ENCODE measurements at regions not wholly inside any gene's neighbourhood (a gene's known extent, or its start where the extent isn't known, plus 50 kb on each side); places are given as distances from the start of the nearest gene placed in this dataset.

GRCh38 chr1:88453295-88453694 lies 230.8 kb upstream of the PKN2 start:
- H4K20me1 ChIP-seq (ENCODE audit: control insufficient read depth, insufficient read depth): no peaks in the 10 kb centered on the region
- H3K9ac ChIP-seq (ENCODE audit: control insufficient read depth, insufficient read depth, low read length): no peak overlapping the region
- H2AFZ ChIP-seq (ENCODE audit: control insufficient read depth, low read depth, low read length): no peak overlapping the region
- TF ChIP-seq TAF1 (IDR thresholded peaks at IDR 0.05; ENCODE audit: borderline replicate concordance, low read depth, low read length): no peak
- no peak for TF ChIP-seq ATF7 (IDR thresholded peaks at IDR 0.05; ENCODE audit: low read depth)
- no peak for TF ChIP-seq RAD51 (IDR thresholded peaks at IDR 0.05)
- TF ChIP-seq, protein P1, sequence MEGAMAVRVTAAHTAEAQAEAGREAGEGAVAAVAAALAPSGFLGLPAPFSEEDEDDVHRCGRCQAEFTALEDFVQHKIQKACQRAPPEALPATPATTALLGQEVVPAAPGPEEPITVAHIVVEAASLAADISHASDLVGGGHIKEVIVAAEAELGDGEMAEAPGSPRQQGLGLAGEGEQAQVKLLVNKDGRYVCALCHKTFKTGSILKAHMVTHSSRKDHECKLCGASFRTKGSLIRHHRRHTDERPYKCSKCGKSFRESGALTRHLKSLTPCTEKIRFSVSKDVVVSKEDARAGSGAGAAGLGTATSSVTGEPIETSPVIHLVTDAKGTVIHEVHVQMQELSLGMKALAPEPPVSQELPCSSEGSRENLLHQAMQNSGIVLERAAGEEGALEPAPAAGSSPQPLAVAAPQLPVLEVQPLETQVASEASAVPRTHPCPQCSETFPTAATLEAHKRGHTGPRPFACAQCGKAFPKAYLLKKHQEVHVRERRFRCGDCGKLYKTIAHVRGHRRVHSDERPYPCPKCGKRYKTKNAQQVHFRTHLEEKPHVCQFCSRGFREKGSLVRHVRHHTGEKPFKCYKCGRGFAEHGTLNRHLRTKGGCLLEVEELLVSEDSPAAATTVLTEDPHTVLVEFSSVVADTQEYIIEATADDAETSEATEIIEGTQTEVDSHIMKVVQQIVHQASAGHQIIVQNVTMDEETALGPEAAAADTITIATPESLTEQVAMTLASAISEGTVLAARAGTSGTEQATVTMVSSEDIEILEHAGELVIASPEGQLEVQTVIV (IDR thresholded peaks at IDR 0.05; ENCODE audit: borderline replicate concordance, partially characterized antibody): no peak
- TF ChIP-seq, protein P2, sequence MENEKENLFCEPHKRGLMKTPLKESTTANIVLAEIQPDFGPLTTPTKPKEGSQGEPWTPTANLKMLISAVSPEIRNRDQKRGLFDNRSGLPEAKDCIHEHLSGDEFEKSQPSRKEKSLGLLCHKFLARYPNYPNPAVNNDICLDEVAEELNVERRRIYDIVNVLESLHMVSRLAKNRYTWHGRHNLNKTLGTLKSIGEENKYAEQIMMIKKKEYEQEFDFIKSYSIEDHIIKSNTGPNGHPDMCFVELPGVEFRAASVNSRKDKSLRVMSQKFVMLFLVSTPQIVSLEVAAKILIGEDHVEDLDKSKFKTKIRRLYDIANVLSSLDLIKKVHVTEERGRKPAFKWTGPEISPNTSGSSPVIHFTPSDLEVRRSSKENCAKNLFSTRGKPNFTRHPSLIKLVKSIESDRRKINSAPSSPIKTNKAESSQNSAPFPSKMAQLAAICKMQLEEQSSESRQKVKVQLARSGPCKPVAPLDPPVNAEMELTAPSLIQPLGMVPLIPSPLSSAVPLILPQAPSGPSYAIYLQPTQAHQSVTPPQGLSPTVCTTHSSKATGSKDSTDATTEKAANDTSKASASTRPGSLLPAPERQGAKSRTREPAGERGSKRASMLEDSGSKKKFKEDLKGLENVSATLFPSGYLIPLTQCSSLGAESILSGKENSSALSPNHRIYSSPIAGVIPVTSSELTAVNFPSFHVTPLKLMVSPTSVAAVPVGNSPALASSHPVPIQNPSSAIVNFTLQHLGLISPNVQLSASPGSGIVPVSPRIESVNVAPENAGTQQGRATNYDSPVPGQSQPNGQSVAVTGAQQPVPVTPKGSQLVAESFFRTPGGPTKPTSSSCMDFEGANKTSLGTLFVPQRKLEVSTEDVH (IDR thresholded peaks at IDR 0.05; ENCODE audit: low read depth, partially characterized antibody): no peak
- TF ChIP-seq IRF5 (IDR thresholded peaks at IDR 0.05; ENCODE audit: borderline replicate concordance): no peak
- TF ChIP-seq SIN3A (IDR thresholded peaks at IDR 0.05; ENCODE audit: low read depth, low read length): no peak
- TF ChIP-seq CBFB (IDR thresholded peaks at IDR 0.05; ENCODE audit: low read depth): no peak
- TF ChIP-seq TCF3 (IDR thresholded peaks at IDR 0.05; ENCODE audit: borderline replicate concordance, insufficient read depth, low read depth, low read length): no peak
- TF ChIP-seq HSF1 (IDR thresholded peaks at IDR 0.05; ENCODE audit: low read depth, low read length): no peak
- no peak for TF ChIP-seq ZNF384 (IDR thresholded peaks at IDR 0.05; ENCODE audit: borderline replicate concordance, low read depth, low read length)
- no peak for TF ChIP-seq HDAC6 (IDR thresholded peaks at IDR 0.05; ENCODE audit: unreplicated experiment)
- TF ChIP-seq POU2F2 (IDR thresholded peaks at IDR 0.05; ENCODE audit: borderline replicate concordance, low read depth, low read length): no peak
- H3K4me2 ChIP-seq (ENCODE audit: control insufficient read depth, insufficient read depth): no peak overlapping the region
- H3K4me1 ChIP-seq (ENCODE audit: control insufficient read depth, insufficient read depth, low read length): no peaks in the 10 kb centered on the region
- CTCF ChIA-PET: no interaction called here
- no peak overlapping the region for H3K4me3 ChIP-seq
- intact Hi-C loops (cut with micrococcal nuclease; ENCODE audit: unreplicated experiment): no loop called here
- no peaks in the 10 kb centered on the region for H3K9me3 ChIP-seq (replicated peaks; ENCODE audit: control insufficient read depth, insufficient read depth, low read length)
- H3K27me3 ChIP-seq (replicated peaks in 1 of 2; ENCODE audit: control insufficient read depth in 2 of 2, insufficient read depth in 2 of 2, low read length in 1 of 2): no peaks in the 10 kb centered on the region
- 22% methylated on average over 7 of the region's 7 CpGs for WGBS (ENCODE audit: insufficient coverage, insufficient replicate concordance, low lambda C conversion rate, missing lambda C conversion rate)
- no peak overlapping the region for H3K27ac ChIP-seq (ENCODE audit: control insufficient read depth, insufficient read depth)
- SMC1A ChIA-PET (ENCODE audit: uncharacterized antibody, unreplicated experiment): no interaction called here
- in situ Hi-C loops (cut with MboI): no loop called here
- BruUV-seq (replicated peaks): no TSS peak
- POLR2A ChIA-PET: no interaction called here
- RAD21 ChIA-PET (ENCODE audit: unreplicated experiment): no interaction called here
- DNase-seq (ENCODE audit: low read depth, low spot score): no peak
- H3K79me2 ChIP-seq (ENCODE audit: control insufficient read depth, insufficient read depth, low read length): no peaks in the 10 kb centered on the region
- ATAC-seq: no peak
- H3K36me3 ChIP-seq (ENCODE audit: control insufficient read depth in 2 of 2, insufficient read depth in 2 of 2, low read length in 1 of 2): no peaks in the 10 kb centered on the region
- FAIRE-seq: no peak

All from GM12878 (cell line).